ELF-1 (cell line): ENCODE measurements at regions not wholly inside any gene's neighbourhood (a gene's known extent, or its start where the extent isn't known, plus 50 kb on each side); places are given as distances from the start of the nearest gene placed in this dataset.
A peak's percentile ranks its signal among the peaks of the same experiment; 100 is the strongest.
"Not testable (repeated sequence)": the region's sequence is repeated elsewhere in the genome, so short reads cannot be mapped to it uniquely, and the experiment has no call there.

Experiments used
- DNase-seq: peaks from one replicate; pipeline ENCODE4 v3.0.0-alpha.2; 2016; ENCODE audit warnings: low read depth, low spot score

GRCh38 chr17:72446525-72447250 lies 325.9 kb downstream of the SOX9 start:
- DNase-seq = no peak

DNA sequence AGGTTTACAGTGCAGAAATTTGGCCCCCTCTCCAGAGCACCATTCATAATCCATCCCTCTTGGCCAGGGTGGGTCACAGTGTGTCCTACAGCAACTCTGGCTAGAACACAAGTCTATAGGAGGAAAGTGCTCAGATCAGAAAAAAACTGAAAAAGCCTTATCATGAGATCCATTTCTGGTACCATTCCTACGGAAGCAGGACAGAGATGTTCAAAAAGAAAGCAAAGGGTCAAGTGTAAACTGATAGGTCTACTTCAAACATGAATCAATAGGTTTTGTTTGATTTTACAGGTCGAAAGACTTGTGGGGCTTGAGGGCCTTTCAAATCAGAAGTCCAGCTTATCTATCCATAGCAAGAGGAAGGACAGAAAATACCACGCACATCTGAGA lies 326.4 kb downstream of the SOX9 start:
- DNase-seq = no peak

- DNase-seq = no peak
Measured at GRCh38 chr17:72448019-72448418, 327.2 kb downstream of the SOX9 start.

DNA sequence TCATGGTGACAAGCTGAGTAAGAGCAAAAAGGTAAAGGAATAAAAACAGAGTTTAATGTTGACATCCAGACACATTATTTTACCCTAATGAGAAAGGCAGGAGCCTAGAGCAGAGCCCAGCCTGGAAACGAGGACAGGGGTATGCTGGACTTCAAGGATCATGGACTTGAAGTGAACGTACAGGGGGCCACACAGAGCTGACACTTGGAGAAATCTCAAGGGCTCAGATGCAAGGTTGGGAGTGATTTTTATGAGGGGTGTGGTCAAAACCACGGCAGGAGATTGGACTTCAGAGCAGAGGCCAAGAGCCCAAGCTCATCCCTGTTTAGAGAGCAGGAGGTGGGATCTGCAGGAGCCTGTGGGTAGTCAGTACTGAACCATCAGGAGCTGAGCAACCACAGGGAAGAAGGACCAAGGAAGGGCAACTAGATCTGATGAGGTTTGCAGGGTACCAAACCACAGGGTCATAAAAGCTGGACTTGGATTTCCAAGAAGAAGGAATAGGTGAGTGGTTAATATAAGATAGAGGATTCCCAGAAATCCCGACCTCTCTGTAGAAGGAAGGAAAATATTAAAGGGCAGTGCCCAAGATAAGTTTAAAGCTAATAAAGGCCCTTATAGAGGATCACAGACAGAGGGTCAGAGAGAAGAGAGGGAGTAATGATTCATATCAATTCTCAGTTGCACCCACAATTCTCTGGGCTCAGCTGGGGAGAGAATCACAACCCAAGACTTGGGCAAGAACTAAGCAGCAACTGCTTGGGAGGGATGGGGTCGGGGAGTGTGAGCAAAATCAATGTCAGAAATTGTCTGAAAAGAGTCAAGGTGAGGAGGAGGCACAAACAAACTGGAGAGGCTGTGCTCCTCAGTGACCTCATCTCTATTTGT lies 331.7 kb downstream of the SOX9 start:
- DNase-seq = no peak

DNA sequence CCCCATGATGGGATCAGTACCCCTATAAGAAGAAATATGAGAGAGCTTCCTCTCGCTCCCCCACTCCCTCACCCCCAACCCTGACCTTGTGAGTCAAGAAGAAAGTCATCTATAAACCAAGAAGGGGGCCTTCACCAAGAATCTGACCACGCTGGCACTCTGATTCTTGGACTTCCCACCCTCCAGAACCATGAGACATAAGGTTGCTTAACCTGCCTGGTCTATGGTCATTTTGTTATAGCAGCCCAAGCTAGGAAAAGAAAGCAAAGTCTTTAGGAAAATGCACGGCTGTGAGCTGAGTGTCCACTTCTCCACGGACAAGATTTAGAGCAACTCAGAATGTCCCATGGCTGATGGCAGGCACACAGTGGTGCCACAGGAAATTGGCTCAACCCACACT lies 333.5 kb downstream of the SOX9 start:
- no peak for DNase-seq

GRCh38 chr17:72455562-72455961 lies 334.7 kb downstream of the SOX9 start:
- DNase-seq = no peak

GRCh38 chr17:72456075-72456474 lies 335.3 kb downstream of the SOX9 start:
- no peak for DNase-seq

GRCh38 chr17:72457712-72458111 lies 336.9 kb downstream of the SOX9 start:
- peak; percentile 92 for DNase-seq

DNA sequence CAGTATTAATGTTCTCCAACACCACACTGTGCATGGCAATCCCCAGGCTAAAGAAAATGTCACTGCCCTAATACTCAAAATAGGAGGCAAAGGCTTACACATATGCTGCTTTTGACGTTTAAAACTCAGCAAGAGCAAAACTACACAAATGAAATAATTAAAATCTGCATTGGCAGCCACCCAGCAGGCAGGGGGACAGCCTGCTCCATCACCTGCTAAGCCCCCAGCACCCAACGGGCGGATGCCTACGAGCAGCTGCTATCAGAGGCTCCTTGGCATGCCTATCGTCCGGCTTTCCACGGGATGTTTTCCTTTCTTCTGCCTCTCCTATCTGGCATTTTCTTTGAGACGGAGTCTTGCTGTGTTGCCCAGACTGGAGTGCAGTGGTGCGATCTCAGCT lies 337.5 kb downstream of the SOX9 start:
- DNase-seq = no peak

- no peak for DNase-seq
Measured at GRCh38 chr17:72460711-72461110, 339.9 kb downstream of the SOX9 start.

DNA sequence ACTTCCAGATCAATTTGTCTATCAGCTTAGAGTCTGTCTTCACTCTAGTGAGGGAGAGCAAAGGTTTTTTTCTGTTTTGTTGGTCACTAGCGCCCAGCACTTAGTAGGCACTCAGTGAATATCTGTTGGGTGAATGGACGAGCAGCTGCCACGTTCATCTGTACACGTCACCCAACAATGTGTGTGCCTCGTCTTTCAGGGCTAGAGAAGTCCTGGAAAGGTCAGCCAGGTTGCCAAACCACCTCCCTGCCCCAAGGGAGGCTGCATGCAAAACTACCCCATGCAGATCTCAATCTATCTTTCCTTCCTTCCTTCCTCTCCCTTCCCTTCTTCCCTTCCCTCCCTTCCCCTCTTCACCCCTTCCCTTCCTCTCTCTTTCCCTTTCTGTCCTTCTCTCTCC lies 340.9 kb downstream of the SOX9 start:
- DNase-seq = no peak

GRCh38 chr17:72462407-72462806 lies 341.6 kb downstream of the SOX9 start:
- DNase-seq = no peak

DNA sequence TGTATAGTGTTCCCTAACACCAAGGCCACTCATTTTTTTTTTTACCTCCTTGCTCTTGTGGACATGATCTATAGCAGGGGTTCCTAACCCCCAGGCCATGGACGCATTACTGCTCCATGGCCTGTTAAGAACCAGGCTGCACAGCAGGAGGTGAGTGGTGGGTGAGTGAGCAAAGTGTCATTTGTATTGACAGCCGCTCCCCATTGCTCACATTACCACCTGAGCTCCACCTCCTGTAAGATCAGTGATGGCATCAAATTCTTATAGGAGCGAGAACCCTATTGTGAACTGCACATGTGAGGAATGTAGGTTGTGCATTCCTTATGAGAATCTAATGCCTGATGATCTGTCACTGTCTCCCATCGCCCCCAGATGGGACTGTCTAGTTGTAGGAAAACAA lies 342.0 kb downstream of the SOX9 start:
- no peak for DNase-seq

DNA sequence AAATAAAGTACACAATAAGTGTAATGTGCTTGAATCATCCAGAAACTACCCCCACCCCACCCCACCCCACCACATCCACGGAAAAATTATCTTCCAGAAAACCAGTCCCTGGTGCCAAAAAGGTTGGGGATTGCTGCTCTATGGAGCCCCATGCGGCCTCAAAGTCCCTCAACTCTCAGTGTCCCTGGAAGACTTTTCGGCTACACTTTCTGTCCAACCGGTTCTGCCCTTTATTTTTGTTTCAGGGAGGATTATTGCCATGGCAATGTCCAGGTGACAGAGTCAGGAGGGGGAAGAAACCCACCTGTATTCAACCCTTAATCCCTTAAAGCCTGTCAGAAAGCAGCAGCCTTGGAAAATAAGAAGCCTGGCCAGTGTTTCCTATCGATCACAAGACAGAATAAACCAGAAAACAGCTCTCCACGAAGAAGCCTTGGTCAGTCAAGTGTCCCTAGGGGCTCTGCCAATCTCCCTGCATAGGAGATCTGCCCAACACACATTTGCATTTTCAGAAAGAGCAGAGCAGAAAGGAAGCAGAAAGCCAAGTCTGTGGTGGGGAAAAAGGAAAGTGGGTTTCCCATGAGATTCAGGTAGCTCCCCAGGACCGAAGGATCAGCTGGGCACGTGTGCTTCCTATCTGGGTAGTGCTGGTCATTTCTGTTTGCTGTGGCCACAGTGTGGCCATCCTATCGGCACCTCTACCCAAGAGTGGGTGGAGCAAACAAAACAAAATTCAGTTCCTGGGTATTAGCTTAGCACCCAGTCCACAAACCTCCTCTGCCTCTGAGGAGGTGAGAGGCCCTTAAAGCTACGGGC lies 342.7 kb downstream of the SOX9 start:
- no peak for DNase-seq

- DNase-seq = not testable (repeated sequence)
Measured at GRCh38 chr17:72464221-72464620, 343.4 kb downstream of the SOX9 start.

DNA sequence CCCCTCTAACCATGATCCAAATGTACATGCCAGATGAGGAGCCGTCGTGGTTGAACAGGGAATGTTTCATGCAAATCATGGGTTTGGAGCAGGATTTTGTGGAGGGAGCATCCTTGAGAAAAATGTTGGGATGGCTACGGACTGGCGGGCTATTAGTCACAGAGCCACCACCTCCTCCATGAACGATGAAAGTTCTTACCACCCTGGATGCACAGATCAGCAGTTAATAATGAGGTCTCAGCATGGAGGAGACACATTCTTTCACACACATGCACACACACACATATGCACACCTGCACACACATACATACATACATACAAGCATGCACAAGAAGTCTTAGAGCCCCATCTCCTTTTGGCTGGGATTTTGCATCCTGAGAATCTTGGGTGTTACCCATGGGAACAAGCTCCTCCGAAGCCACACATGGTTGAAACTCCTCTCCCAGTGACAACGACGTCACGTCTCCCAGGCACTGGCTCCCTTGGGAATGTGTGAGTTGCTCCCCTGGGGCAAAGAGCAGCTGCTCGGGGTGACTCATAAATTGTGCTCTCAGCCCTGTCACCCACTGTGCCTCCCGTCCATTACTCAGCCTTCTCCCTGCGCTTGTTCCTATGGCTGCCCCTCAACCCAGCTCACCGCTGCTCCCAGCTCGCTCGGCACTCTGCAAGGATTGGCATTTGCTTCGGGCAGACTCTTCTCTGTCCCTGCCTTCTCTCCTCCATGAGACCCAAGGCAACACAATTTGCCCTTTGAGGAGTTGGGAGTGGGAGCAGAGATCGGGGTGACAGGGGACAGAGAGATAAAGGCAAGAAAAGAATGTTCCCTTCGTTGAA lies 344.6 kb downstream of the SOX9 start:
- peak; percentile 72 for DNase-seq

DNA sequence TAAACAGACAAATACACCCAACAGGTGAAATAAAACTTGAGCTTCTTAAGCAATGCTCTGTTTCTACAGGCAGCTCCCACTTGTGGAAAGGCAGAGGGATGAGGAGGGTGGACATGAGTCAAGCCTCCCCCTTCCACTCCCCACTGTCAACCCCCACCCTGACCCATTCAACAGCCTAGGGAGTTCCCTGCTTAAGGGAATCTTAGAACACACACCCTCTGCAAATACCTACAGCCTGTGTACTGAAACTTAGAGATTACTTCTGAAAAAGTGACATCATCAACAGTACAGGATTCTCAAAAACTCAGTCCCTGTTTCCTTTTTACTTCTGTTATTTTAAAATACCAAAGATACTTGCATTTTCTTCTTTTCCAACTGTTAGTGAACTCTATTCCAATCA lies 345.4 kb downstream of the SOX9 start:
- DNase-seq = no peak

- DNase-seq = no peak
Measured at GRCh38 chr17:72466606-72467005, 345.8 kb downstream of the SOX9 start.

DNA sequence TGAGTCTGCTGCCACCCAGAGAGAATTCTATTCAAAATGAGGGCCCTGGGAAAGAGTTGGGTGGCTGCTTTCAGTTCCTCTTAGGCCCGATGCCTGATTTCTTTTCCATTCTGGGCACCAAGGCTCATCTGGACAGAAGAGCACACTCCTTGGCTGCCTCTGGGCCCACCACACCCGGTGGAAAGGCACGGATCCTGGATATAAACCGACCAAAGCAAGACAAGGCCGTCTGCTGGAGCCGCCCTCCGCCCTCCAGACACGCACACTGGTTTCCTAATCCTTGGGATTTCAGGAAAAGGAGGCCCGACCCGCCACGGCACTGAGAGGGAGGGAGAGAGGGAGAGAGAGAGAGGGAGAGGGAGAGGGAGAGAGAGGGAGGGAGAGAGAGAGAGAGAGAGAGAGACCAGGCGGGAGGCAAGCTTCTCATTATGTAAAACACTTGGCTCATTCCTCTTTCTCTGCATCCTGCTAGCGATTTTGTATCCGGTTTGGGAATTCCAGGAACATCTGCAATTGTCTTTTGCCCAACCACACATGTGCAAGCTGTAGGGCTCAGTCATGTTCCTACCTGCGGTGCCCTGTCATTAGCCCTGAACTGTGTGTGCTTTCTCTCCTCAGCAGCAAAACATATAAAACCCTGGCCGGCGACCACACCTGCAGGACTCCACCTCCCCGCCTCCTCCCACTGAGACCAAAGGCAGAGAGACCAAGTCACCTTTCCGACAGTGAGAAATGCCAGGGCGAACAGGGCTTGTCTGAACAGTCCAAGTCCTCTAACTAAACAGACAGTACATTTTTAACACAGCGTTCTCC lies 347.2 kb downstream of the SOX9 start:
- peak; percentile 65 for DNase-seq

DNA sequence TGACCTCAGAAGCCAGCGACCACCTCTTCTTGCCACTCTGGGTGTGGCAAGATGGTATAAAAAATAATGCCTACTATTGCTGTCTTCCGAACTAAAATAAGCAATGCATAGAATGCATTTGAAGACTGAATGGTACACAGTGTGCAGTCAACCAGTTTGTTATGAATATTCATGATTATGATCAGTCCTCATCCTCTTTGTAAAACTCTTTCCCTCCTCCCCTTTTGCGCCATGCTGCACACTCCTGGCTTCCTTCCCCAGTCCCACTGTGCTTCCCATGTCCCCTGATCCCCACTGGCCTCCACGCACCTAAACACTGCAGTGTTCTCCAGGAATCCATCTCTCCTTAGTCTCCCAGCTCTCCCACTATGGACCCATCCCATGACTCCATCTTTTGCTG lies 348.0 kb downstream of the SOX9 start:
- no peak for DNase-seq
